GOT3 (cell line): ENCODE measurements at regions not wholly inside any gene's neighbourhood (a gene's known extent, or its start where the extent isn't known, plus 50 kb on each side); places are given as distances from the start of the nearest gene placed in this dataset.

ENCODE experiments used
- DNase-seq: peaks from one replicate; lab custom pipeline; 2025; ENCODE audit warnings: mixed read lengths; lab: John Stamatoyannopoulos, UW

DNA sequence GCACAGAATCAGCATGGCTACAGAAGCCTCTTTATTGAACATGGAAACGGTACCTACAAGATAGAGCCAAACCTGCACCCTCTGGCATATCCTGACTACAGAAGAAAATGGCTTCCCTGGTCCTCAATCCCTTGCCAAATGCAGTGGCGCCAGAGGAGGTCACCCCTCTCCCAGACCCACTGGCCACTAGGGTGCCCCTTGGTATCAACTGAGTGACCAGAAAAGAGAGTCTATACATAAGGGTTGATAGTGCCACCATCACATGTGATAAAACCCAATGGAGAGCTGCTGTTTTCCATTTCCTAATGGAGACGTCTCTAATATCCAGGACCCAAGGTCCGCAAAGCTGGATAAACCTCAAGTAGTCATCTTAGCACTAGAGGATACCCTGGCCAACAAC lies 52.7 kb upstream of the ALK start:
- no peak for DNase-seq

DNA sequence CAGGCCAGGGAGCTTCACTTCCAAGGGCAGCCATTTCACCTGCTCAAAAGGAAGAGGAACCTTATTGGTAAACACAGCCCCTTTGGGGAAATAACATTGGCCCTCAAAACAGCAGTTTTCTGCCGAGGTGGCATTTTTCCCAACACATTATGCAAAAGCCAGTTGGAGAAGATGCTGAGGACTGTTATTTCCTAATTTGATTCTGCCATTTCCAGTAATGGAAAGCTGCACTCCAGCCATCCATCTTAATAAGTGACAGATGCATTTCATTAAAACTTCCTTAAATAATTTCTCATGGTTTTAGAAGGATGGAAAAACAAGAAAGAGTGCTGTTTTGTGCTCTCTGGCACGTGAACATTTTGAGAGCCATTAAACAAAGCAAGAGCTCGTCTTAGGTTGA lies 55.9 kb upstream of the ALK start:
- no peak for DNase-seq

DNA sequence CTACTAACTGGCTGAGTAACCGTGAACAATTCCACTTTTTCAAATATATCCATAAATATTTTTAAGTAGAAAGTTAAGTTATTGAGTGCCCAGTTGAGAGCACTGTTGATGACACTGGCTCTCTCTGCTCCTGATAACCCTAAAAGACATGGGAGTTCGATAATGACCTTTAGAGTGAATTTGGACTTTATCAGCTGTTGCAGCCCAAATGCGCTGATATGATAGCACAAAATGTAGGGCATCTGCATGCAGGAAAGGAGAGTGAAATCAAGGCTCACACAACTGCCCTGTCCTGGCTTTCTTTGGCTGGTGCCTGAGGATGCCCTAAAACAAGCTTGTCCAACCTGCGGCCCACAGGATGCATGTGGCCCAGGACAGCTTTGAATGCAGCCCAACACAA lies 60.0 kb upstream of the ALK start:
- DNase-seq, result no peak

DNA sequence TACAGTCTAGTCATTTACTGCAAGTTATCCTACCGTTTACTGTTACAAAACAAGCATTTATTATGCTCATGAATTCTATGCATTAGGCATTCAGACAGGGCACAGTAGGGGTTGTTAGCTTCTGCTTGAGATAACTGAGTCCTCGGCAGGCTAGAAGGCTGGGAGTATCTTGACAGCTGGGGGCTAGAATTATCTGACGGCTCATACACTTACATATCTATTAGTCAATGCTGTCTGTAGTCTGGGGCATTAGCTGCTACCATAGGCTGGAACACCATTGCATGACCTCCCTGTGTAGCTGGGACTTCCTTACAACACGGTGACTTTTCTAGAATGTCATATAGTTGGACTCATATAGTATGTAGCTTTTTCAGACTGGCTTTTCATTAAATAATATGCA lies 61.9 kb upstream of the ALK start:
- DNase-seq, result no peak

DNA sequence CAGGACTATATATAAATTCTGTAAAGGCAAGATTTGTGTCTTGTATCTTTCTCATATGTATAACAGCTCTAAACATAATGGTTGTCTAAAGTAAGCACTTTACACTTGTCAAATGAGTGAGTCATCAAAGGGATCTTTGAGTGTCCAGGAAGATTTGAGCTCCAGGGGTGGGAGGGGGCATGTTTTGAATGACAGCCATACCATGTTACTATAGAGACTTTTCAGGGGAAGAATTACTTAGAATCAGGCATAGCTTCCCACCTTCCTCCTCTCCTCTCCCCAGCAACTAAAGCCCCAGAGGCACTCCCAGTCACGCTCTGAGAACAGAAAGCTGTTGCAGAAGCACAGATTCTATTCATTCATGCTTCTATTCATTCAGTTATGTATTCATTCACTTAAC lies 65.8 kb upstream of the ALK start:
- no peak for DNase-seq

DNA sequence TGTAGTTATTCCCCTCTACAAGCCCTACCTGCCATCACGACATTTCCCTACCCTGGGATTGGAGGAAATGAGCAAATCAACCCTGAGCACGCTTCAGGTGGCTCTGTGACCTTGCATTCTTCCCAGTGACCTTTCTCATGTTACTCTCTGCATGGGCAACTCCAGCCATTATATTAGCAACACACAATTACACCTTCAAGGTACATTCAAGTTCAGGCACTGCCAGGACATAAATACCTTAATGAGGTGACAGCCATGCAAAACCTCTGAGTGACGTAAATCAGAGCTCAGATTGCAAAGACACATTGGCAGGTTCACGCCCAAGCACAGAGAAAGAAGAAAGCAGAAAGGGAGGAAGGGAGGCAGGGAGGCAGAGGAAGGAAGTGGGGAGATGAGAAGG lies 68.7 kb upstream of the ALK start:
- DNase-seq, result no peak

DNA sequence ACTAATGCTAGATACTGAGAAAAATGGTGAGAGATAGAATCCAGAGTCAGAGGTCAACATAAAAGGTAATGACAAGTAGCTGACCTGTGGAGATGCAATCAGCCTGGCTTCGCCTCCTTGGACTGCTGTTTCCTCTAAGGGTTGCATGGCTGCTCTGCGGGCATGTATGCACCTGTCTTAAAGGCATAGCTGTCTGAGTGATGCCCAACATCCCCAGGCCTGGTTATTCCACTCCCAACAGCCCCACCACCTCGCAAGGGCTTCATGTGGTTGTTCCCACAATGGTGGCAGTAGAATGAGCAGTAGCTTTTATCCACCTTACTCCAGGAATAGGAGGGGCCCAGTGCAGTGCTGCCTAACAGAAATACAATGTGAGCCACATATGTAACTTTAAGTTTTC lies 69.7 kb upstream of the ALK start:
- no peak for DNase-seq

DNA sequence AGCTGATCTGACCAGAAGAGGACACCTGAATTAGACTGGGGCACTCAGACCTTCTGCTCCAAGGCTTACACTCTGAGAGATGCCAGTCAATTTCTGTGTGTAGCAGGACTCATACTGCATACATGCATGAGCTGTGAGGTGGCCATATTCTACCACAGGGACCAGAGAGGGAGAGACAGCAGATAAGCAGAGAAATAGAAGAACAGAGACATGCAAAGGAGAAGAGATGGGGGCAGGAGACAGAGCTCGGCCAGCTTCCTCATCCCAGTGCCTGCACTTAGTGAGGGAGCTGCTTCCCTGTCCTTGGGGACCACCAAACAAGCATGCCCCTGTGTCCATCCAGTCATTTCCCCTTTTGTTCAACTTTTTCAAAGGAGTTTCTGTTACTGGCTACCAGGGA lies 73.9 kb upstream of the ALK start:
- DNase-seq, result no peak

DNA sequence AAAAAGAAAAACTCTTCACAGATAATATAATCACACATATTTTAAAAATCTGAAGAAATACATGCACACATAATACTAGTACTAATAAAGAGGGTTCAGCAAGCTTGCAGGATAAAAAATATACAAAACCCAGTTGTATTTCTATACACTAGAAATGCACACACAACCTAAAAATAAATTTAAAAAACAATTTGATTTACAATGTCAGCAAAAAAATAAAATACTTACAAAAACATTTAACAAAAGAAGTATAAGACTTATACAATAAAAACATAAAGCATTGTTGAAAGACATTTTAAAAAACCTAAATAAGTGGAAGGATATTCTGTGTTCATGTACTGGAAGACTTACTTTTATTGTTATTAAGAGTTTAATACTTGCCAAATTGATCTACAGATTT lies 81.7 kb upstream of the ALK start:
- DNase-seq, result no peak

DNA sequence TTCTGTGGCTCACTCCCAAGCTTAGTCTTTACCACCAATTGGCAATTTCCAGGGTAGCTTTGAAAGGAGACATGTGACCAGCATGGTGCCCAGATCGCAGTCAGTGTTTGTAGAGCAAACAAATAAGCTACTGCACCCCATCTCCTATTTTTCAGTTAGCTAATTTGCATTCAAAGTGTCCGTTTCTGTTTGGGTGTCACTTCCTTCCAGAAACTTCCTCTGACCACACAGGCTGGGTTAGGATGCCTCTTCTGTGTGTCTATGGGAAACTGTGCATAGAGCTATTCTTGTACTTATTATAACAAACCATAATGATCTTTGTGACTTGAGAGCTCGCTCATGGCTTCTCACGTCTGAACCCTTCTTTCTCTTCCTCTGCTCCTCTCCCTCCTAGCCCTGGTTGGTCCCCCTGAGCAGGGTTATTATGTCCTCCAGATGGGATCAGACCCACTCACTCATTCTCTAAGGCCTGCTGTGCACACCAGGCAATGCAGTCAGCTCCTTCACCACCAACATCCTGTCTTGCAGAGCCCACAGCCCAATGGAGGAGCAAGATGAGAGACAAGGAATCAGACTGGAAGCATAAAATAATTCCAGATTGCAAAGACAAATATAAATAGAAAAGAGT lies 101.2 kb upstream of the ALK start:
- DNase-seq, result no peak

DNA sequence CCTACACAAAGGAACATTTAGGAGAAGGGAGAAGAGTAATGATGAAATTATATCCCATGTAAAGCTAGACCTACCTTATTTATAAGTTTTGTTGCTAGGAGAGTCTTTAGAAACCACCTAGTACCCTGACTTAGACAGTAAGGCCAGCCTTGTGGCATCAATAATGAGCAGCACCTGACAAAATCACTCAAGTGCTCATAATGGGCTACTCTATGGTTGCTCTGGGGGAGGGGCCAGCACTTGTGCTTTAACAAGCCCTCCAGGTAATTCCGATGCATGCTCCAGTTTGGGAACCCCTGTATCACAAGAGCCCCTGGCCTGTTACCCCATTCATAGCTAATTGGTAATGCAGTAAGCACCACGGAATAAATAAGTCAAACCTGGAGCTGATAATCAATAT lies 102.9 kb upstream of the ALK start:
- DNase-seq, result no peak

DNA sequence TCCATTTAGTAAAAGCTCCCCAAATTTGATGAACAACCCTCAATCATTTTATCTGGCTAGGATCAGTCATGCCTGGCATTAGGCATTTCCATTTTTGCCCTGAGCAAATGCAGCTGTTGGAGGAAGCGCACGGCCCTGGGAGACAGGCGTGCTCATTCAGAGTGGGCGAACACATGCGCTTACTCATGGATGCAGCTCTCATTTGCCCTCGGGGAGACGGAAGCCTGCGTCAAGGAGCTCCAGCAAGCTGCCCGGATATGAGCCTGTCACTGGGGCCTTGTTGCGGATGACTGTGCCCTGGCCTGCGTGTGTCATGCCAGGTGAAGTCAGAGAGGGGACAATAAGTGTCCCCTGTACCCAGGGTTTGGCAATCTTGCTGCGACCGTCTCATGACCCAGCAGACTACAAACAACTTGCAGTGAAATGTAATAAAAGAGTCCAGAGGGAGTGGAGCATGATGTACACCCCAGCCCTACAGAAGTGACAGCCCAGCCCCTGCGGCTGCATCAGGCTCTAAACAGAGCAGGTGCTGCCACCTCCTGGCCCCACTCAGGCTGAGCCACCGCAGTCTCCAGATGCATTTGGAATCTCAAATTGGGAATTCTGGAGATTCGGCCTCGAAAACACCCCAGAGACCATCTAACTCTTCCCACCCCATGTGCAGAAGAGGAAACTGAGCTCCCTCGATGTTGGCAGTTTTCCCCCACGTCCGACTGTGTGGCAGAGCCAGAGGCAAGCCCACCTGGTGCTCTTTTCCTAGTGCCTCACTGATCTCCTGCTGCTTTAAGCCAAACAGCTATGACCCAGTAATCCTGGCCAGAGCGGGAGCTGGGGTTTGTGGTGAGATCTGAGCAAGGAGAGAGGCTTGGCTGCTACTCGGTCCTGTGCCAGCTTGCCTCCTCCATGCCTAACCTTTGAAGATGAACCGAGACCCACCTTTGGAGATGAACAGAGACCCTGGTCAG lies 105.0 kb upstream of the ALK start:
- no peak for DNase-seq

DNA sequence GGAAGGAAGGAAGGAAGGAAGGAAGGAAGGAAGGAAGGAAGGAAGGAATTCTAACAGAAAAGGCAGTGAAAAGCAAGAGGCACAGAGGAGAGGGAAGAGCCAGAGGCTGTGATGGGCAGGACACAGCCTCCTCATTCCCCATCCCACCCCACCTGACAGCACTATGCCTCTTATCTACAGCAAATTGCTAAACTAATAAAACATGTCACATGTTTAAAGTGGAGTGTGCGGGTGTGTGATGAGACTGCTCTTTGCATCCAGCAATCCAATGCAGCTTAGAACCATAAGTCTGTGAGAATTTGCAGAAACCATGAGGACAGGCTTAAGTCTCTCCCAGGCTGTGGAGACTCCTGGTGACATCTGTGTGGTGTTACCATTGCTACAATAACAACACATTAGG lies 108.4 kb upstream of the ALK start:
- no peak for DNase-seq

DNA sequence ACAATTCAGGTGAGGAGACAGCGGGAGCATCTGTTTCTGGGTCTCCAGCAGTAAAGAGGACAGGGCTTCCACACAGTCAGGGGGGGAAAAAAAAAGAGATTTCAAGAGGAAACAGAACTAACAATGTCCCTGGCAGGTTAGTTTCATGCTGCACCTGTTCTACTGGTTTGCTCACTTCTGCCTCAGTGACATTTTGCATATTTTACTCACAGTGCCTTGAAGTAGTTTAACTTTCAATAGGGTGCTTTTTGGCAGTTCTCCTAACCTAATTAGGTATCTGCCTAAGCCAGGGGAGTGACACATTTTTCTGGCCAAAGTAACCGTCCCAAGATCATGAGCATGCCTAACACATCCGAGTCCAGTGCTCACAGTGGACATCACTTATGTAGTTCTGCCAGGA lies 109.0 kb upstream of the ALK start:
- DNase-seq, result no peak

DNA sequence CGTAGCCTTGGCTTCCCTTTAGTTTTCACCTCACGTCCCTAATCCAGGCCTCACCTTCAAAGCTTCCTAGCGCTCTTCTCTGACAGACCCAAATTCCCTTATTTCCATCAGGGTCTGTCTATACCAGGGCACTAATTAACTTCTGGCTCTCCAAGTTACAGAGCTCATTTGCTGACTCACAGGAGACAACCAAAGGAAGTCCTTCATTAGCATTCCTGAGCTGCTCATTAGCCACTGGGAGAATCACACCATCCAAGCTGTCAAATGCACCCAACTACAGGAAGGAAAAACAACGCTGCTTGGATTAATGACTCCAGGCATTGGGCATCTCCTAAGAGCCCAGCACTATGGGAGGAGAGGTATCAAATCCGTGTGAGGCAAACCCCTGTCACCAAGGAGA lies 109.8 kb upstream of the ALK start:
- no peak for DNase-seq

DNA sequence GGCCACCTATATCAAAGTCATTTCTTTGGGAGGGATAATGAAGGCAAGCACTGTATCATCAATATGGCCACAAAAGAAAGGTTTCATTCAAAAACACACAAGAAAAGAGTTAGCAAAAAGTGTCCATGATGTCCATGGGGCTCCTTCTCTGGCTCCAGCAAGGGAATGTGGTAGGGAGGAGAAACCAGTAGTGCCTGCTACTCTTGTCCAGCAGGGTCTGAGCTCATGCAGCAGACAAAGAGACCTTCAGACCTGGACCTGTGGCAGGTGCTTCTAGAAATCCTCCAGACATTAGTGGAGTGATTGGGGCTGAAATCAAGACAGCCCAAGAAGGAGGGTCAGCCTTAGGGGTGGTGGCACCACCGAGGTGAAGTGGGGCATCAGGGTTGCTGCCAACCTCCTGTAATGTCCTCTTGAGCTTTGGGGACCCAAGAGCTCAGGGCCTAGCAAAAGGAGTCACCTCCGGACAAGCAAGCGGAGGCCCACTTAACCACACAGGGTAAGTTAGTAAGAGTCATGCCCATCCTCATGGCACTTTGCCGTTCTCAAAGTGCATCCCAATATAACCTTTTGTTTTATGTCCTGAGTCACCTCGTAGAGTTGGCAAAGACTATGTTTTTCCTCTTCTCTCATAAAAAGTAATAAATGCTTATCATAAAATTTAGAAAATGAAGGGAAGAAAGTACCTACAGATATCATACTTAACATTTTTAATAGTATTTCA lies 112.6 kb upstream of the YPEL5 start:
- no peak for DNase-seq

DNA sequence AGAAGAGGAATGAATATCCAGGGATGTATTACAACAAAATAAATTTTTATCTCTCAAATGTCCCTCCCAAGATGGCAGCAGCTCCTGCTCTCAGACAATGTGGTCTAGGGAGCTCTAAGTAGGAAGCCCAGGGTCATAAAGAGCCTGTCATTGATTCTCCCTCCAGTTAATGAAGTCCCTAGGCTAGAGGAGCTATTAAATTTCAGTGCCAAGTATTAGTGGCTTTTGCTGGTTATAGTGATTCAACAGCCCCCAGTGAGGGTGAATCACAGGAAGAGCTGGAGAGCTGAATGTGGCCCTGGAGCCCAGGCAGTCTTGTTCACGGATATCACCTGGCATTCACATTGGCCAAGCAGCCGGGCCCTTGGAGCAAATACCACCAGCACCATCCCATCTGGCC lies 109.8 kb upstream of the YPEL5 start:
- DNase-seq, result no peak

DNA sequence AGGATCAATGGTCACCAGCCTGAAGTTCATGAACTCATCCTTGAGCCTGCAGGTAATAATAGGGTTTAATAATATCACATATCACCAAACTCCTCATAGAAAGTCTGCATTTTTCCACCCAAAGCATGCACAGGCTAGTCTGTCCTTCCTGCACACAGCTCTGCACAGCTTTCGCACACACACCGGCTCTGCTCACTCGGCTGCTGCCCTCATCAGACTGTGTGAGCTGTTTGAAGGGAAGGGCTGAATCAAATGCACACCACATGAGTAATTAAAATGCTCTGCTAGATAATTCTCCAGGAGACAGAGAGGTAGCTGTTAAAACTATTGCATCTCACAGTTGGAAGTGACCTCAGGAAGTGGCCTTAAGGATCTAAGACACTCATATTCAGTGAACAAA lies 108.4 kb upstream of the YPEL5 start:
- no peak for DNase-seq

DNA sequence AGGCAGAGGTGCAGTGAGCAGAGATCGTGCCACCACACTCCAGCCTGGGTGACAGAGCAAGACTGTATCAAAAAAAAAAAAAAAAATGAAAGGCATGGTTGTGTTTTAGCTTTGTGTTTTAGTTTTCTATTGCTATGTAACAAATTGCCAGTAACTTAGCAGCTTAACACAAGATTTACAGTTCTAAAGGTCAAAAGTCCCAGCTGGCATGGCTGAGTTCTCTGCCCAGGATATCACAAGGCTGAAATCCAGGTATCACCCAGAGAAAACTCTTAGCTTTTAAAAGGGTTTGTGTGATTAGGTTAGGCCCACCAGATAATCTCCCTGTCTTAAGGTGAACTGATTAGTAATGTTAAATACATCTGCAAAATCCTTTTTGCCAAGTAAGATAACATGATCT lies 107.7 kb upstream of the YPEL5 start:
- DNase-seq, result no peak

DNA sequence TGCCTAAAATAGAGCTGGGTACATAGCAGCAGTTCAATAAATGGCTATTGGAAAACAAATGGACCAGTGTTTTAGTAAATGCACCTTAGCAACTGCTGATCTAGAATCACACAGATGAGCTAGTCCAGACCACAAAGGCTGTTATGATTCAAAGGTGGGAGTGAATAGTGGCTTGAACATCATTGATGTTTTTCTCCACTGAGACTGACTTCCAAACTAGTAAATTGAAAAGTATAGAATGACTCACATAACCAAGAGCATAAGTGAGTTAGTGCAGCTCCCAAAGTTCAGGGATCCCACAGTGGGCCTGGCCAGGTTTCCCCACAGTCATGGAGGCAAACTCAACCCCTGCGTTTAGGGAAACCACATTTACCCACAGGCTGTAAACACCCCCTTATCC lies 106.7 kb upstream of the YPEL5 start:
- DNase-seq, result no peak

DNA sequence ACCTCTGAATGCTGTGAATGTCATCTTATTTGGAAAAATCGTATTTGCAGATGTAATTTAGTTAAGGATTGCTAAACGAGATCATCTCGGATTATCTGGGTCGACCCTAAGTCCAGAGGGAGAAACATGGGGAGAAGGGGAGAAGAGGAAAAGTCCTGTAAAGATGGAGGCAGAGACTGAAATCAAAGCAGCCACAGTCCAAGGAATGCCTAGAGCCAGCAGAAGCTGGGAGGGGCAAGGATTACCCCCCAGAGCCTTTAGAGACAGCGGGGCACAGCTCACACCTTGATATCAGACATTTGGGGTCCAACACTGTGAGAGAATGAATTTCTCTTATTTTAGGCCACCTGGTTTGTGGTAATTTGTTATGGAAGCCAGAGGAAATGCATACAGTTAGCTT lies 104.9 kb upstream of the YPEL5 start:
- no peak for DNase-seq

DNA sequence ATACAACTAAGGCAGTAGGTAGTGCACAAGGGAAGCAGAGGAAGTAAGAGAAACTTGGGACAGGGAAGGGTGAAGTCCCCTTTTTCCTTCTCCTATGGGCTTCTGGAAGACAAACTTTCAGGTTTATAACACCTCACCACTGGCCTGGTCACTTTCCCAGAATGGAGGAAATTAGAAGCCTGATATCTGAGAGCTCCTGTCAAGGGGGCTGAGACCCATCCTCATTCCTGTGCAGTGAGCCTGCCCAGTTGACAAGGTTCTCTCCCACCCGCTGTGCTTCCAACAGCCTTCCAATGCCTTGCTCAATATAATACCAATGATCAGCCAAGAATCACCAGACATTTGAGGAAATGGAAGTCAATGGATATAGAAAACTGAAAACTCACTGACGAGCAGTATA lies 100.4 kb upstream of the YPEL5 start:
- no peak for DNase-seq

DNA sequence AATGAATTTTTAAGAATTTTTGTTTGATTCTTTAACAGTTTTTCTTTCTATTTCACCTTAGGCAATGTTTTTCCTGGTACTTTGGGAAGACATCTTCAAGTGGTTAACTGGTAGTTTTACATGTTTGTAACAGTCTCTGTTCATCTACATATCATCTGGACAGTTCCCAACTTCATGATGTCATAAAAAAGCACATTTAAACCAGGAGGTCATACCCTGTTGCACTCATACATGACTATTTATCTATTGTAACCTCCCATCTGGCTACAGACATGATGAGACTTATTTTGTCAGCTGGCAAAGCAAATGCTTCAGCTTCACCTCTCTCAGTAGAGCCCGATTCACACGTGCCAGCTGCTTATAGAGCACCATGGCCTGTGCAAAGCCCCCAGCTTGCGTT lies 99.8 kb upstream of the YPEL5 start:
- DNase-seq, result no peak
